Heart left ventricle (tissue), 16 donors: ENCODE measurements at regions not wholly inside any gene's neighbourhood (a gene's known extent, or its start where the extent isn't known, plus 50 kb on each side); places are given as distances from the start of the nearest gene placed in this dataset.
A peak's percentile ranks its signal among the peaks of the same experiment; 100 is the strongest.
"Not testable (repeated sequence)": the region's sequence is repeated elsewhere in the genome, so short reads cannot be mapped to it uniquely, and the experiment has no call there.

Source experiments
- ATAC-seq, 4 donors: fragments of 200-7000 bp; cut with Tn5 transposase; one replicate each; pipeline ENCODE4 v1.9.1; 2020 to 2022; ENCODE audit warnings: moderate library complexity in 4 of 4, mild to moderate bottlenecking in 3 of 4, moderate number of reproducible peaks in 1 of 4
- DNase-seq, 5 donors: peaks; one replicate each; pipeline ENCODE4 v3.0.0-alpha.2; 2020
- H3K27ac ChIP-seq, 12 donors: fragments of 200-600 bp; sonication (generic) in 4 of 12; one replicate each; pipeline versions ENCODE4 v1.5.0 to v1.8.0; 2016 to 2022; ENCODE audit warnings: mild to moderate bottlenecking in 2 of 12
- H3K27me3 ChIP-seq, 9 donors: fragments of 200-600 bp; sonication (generic) in 2 of 9; one replicate each; pipeline versions ENCODE4 v1.5.1 to v1.8.0; 2016 to 2022; ENCODE audit warnings: mild to moderate bottlenecking in 3 of 9
- H3K36me3 ChIP-seq, 9 donors: fragments of 200-600 bp; sonication (generic) in 2 of 9; one replicate each; pipeline versions ENCODE4 v1.5.0 to v1.8.0; 2018 to 2022; ENCODE audit warnings: mild to moderate bottlenecking in 2 of 9
- H3K4me1 ChIP-seq, 12 donors: fragments of 200-600 bp; sonication (generic) in 4 of 12; one replicate each; pipeline versions ENCODE4 v1.5.0 to v1.8.0; 2016 to 2022; ENCODE audit warnings: mild to moderate bottlenecking in 3 of 12
- H3K4me3 ChIP-seq, 12 donors: fragments of 200-600 bp; sonication (generic) in 4 of 12; one replicate each; pipeline versions ENCODE4 v1.5.0 to v1.8.0; 2017 to 2022; ENCODE audit warnings: mild to moderate bottlenecking in 9 of 12, moderate library complexity in 4 of 12
- H3K9me3 ChIP-seq, 12 donors: fragments of 200-600 bp; sonication (generic) in 4 of 12; one replicate each; pipeline versions ENCODE4 v1.5.0 to v1.8.0; 2016 to 2022; ENCODE audit warnings: mild to moderate bottlenecking in 1 of 12
- POLR2A ChIP-seq, 2 donors: fragments of 450-650 bp; IDR thresholded peaks; one replicate each; pipeline ENCODE4 v1.6.1; 2017; ENCODE audit warnings: antibody characterized with exemption in 2 of 2, mild to moderate bottlenecking in 2 of 2, moderate library complexity in 2 of 2
- WGBS, 4 donors: extraction: QIAGEN DNeasy Blood & Tissue Kit in 2 of 4; methylation state at CpG; one replicate each; pipeline versions ENCODE4 v1.1.5 to v1.1.7; 2013 to 2018; 5-methylcytosine and 5-hydroxymethylcytosine counted together
- intact Hi-C, 10 donors: fragments of 100-400 bp; cut with DNase I; formaldehyde crosslinking; loops; one replicate each; pipeline versions ENCODE4 v1.11.1 to v1.14.2; 2022
- TF ChIP-seq, protein P1 (sequence below), 12 donors: fragments of 200-600 bp; sonication (generic) in 4 of 12; IDR thresholded peaks; one replicate each; pipeline versions ENCODE4 v1.5.0 to v1.8.0; 2018 to 2022; ENCODE audit warnings: antibody characterized with exemption in 12 of 12, mild to moderate bottlenecking in 5 of 12
- donor health status: ischemic (EF 13 %, LVEDD 7.1; RV severe dilation, severe dysfunction).
- donor health status: healthy with polysubstance abuse.
- donor health status: DM: no; HTN: yes; CAD: no.
- donor health status: DM: no; HTN: no; CAD: no.
- donor health status: ischemic (EF 25% LVEDD 6.9; RV normal size, moderate dysfunction).
- donor health status: ischemic (EF 25% LVEDD 5.7; RV mildly dilated, moderate dysfunction).
- donor health status: healthy.
- donor health status: DM: yes; HTN: yes; CAD: no.
- donor health status: ischemic (EF 35%, LVEDD 5.7; RV mildly dilated, moderate dysfunction).
- donor health status: nonischemic (EF 11% LVEDD 7.7; RV severe dilation, severe dysfunction).
- donor health status: DM: yes; HTN: yes; CAD: no.
- donor health status: PGD.
- donor health status: ischemic (EF 29% LVEDD 5.4; RV normal size, mild dysfunction).
- donor health status: nonischemic (EF 23%, LVEDD 6.1; RV moderate dilation, normal function).

DNA sequence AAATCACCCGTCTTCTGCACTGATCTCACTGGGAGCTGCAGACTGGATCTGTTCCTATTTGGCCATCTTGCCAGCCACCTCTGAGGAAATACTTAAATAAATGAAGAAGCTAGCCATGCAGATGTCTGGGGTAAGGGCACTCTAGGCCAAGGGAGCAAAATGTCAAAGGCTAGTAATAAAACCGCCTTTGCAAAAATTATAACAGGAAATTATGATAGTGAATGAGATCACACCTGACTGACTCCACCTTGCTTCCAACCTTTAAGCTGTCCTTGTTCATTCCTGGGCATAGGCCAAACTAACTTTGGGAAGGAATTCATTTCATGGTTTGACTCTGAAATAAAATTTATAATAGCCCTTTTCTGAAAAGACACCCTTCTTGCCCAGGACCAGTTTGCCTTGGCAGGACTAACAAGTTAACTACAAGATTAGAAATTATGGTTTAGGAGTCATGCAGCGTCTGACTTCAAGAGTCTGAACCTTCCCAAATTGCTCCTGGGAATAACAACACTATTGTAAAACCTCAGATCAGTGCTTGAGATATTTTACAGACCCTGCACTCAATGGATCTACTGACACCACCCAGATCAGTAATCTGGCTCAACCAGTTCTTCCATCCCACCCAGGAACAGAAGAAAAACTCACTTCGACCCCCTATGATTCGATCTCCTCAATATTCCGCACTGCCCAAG, 246.9 kb upstream of the HDX start:
- no peak for DNase-seq

DNA sequence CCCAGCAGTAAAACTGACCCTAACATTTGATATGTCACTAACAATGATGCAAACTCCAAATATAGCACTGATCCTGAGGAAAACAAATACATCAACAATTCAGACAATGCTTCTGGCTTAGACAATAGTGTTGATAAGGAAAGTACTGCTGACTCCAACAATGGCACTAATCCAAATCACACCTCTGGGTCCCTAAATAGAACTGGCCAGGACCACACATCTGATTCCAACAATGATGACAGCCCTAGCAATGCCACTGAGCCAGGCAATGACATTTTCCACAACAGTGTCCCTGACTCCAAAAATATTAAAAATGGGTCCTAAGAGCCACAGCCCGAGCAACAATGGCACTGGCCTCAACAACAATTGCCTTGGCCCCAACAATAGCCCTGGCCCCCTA, 243.1 kb upstream of the APOOL start:
- intact Hi-C loops, result no loop called here
- Histone ChIP-seq H3K4me1 (peaks cover 0 to 7% (median 0%) of the 10 kb centered on the region in 12 donors), H3K9me3 (no peaks in the 10 kb centered on the region), H3K27ac (peak overlapping the region in 2 of 12 donors; percentile 10 to 17), H3K4me3 (no peak overlapping the region), H3K27me3 (no peaks in the 10 kb centered on the region), H3K36me3 (no peaks in the 10 kb centered on the region)
- TF ChIP-seq, protein P1, sequence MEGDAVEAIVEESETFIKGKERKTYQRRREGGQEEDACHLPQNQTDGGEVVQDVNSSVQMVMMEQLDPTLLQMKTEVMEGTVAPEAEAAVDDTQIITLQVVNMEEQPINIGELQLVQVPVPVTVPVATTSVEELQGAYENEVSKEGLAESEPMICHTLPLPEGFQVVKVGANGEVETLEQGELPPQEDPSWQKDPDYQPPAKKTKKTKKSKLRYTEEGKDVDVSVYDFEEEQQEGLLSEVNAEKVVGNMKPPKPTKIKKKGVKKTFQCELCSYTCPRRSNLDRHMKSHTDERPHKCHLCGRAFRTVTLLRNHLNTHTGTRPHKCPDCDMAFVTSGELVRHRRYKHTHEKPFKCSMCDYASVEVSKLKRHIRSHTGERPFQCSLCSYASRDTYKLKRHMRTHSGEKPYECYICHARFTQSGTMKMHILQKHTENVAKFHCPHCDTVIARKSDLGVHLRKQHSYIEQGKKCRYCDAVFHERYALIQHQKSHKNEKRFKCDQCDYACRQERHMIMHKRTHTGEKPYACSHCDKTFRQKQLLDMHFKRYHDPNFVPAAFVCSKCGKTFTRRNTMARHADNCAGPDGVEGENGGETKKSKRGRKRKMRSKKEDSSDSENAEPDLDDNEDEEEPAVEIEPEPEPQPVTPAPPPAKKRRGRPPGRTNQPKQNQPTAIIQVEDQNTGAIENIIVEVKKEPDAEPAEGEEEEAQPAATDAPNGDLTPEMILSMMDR (IDR thresholded peaks at IDR 0.05), result no peak
- no peak for TF ChIP-seq POLR2A (IDR thresholded peaks at IDR 0.05)
- ATAC-seq, result peak; percentile 67 to 84 (median 84)
- WGBS, 4 donors, result 21 to 55% (median 31%) methylated on average over 1 of the region's 1 CpG
- DNase-seq, result peak in 2 of 5 donors; percentile 12 to 15

More for the DNA sequence above, 246.9 kb upstream of the HDX start:
- no peak for ATAC-seq
- intact Hi-C loops, result no loop called here
- Histone ChIP-seq H3K36me3 (no peaks in the 10 kb centered on the region), H3K27me3 (no peaks in the 10 kb centered on the region), H3K9me3 (no peaks in the 10 kb centered on the region), H3K4me3 (no peak overlapping the region), H3K27ac (no peak overlapping the region), H3K4me1 (no peaks in the 10 kb centered on the region)
- 62 to 85% (median 76%) methylated on average over 6 of the region's 6 CpGs for WGBS, 4 donors
- TF ChIP-seq POLR2A (IDR thresholded peaks at IDR 0.05), result no peak
- TF ChIP-seq, protein P1 (IDR thresholded peaks at IDR 0.05), result no peak

DNA sequence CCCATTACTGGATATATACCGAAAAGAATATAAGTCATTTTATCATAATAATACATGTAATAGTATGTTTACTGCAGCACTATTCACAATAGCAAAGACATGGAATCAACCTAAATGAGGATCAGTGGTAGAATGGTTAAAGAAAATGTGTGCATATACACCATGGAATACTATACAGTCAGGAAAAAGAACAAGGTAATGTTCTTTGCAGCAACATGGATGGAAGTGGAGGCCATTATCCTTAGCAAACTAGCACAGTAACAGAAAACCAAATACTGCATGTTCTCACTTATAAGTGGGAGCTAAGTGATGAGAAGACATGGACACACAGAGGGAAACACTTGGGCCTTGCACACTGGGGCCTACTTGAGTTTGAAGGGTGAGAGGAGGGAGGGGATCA, 207.4 kb upstream of the APOOL start:
- TF ChIP-seq POLR2A (IDR thresholded peaks at IDR 0.05), result no peak
- TF ChIP-seq, protein P1 (IDR thresholded peaks at IDR 0.05), result no peak
- Histone ChIP-seq H3K9me3 (peaks cover 0 to 14% (median 0%) of the 10 kb centered on the region in 12 donors), H3K4me1 (no peaks in the 10 kb centered on the region), H3K36me3 (no peaks in the 10 kb centered on the region), H3K4me3 (no peak overlapping the region), H3K27me3 (no peaks in the 10 kb centered on the region), H3K27ac (no peak overlapping the region)
- no peak for DNase-seq
- 94 to 100% (median 96%) methylated on average over 1 of the region's 1 CpG for WGBS, 4 donors
- intact Hi-C loops, result loop anchor here in 1 of 10 donors (10.0 kb wide), 1 partner anchor 772 kb away; no protein-coding TSS in a partner anchor
- no peak for ATAC-seq

DNA sequence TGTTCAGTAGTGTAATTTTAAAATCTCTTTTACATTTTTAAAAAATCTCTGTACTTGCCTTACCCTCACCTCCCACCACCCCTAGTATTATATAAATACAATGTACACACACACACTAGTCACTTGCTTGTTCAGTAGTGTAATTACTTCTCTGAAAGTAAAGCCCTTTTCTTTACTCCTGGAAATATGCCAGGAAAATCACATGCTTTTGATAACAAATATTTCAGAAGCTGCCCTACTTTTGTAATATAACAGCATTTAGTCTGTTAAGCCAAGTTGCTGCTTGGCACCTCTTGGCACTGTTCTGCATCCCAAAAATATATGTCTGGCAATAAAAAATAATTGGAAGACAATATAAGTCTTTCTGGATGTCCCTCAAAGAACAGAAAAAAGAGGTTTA, 172.8 kb upstream of the APOOL start:
- intact Hi-C loops, result loop anchor here in 1 of 10 donors (10.0 kb wide), 1 partner anchor 56 kb away; no protein-coding TSS in a partner anchor
- Histone ChIP-seq H3K27ac (no peak overlapping the region), H3K9me3 (peaks cover 0 to 4% (median 0%) of the 10 kb centered on the region in 12 donors), H3K27me3 (no peaks in the 10 kb centered on the region), H3K4me3 (no peak overlapping the region), H3K36me3 (no peaks in the 10 kb centered on the region), H3K4me1 (no peaks in the 10 kb centered on the region)
- ATAC-seq, result no peak
- no peak for DNase-seq
- TF ChIP-seq, protein P1 (IDR thresholded peaks at IDR 0.05), result no peak
- no peak for TF ChIP-seq POLR2A (IDR thresholded peaks at IDR 0.05)

DNA sequence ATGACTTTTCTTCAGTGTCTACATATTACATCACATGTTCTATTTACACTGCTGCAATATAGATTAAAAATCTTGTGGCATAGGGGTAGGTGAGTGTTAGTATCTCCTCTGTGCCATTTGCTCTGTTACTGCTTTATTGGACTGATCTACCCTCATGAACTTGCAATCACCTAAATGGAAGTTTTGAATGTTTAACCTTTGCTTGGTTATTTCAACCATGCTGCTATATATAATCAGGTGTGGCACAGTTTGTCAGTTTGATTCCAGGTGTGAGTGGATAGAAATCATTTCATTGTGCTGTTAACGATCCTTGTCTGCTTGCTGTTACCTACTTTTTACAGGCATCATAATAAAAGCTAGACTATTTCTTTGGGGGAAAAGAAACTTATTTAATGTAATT, 157.1 kb upstream of the APOOL start:
- H3K36me3 ChIP-seq, H3K4me3 ChIP-seq, H3K27me3 ChIP-seq, H3K27ac ChIP-seq, intact Hi-C loops, ATAC-seq, H3K4me1 ChIP-seq, DNase-seq: not testable (repeated sequence)
- peaks cover 0 to 19% (median 0%) of the 10 kb centered on the region in 12 donors for H3K9me3 ChIP-seq
- WGBS, 4 donors, result 65 to 88% (median 78%) methylated on average over 1 of the region's 1 CpG

DNA sequence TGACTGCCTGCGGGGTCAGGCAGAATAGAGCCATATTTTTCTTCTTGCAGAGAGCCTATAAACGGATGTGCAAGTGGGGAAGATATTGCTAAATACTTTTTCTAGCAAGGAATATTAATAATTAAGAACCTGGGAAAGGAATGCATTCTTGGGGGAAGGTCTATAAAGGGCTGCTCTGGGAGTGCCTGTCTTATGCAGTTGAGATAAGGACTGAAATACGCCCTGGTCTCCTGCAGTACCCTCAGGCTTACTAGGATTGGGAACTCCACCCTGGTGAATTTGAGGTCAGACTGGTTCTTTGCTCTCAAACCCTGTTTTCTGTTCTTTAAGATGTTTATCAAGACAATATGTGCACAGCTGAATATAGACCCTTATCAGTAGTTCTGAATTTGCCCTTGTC, 152.5 kb upstream of the APOOL start:
- 64 to 84% (median 75%) methylated on average over 3 of the region's 3 CpGs for WGBS, 4 donors
- ATAC-seq, H3K27me3 ChIP-seq, H3K4me1 ChIP-seq, H3K4me3 ChIP-seq, DNase-seq, intact Hi-C loops, H3K36me3 ChIP-seq, H3K27ac ChIP-seq: not testable (repeated sequence)
- peaks cover 0 to 26% (median 0%) of the 10 kb centered on the region in 12 donors for H3K9me3 ChIP-seq

DNA sequence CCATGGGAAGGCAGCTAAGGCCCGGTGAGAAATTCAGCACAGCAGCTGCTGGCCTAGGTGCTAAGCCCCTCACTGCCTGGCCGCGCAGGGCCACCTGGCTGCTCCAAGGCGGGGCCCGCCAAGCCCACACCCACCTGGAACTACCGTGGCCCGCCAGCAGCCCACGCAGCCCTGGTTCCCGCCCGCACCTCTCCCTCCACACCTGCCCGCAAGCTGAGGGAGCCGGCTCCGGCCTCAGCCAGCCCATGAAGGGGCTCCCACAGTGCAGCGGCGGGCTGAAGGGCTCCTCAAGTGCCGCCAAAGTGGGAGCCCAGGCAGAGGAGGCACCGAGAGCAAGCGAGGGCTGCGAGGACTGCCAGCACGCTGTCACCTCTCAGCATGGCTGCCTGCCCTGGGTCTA, 146.9 kb upstream of the APOOL start:
- ATAC-seq, H3K9me3 ChIP-seq, H3K27ac ChIP-seq, intact Hi-C loops, H3K27me3 ChIP-seq, DNase-seq, H3K4me1 ChIP-seq, H3K36me3 ChIP-seq, H3K4me3 ChIP-seq: not testable (repeated sequence)
- 90 to 94% (median 92%) methylated on average over 11 to 20 of the region's 20 CpGs for WGBS, 4 donors
